GM12892 (cell line): ENCODE measurements at regions not wholly inside any gene's neighbourhood (a gene's known extent, or its start where the extent isn't known, plus 50 kb on each side); places are given as distances from the start of the nearest gene placed in this dataset.
A peak's percentile ranks its signal among the peaks of the same experiment; 100 is the strongest.

Experiments used
- DNase-seq: peaks from one replicate; pipeline ENCODE4 v3.0.0; 2011; ENCODE audit not compliant: insufficient read length
- FAIRE-seq: peaks from 2 replicates; lab custom pipeline; 2011; peaks lifted over from hg19 to GRCh38; lab: Jason Lieb, UNC
- POLR2A ChIP-seq: IDR thresholded peaks from 2 replicates; pipeline ENCODE4 v1.6.1; 2011; ENCODE audit warnings: low read depth, low read length, control low read depth
- POLR2AphosphoS5 ChIP-seq: IDR thresholded peaks from 2 replicates; pipeline ENCODE4 v1.6.1; 2011; ENCODE audit warnings: low read depth, low read length, control low read depth
- TAF1 ChIP-seq: IDR thresholded peaks from 2 replicates; pipeline ENCODE4 v1.6.1; 2011; ENCODE audit warnings: low read depth, mild to moderate bottlenecking, control low read depth, low read length, borderline replicate concordance

DNA sequence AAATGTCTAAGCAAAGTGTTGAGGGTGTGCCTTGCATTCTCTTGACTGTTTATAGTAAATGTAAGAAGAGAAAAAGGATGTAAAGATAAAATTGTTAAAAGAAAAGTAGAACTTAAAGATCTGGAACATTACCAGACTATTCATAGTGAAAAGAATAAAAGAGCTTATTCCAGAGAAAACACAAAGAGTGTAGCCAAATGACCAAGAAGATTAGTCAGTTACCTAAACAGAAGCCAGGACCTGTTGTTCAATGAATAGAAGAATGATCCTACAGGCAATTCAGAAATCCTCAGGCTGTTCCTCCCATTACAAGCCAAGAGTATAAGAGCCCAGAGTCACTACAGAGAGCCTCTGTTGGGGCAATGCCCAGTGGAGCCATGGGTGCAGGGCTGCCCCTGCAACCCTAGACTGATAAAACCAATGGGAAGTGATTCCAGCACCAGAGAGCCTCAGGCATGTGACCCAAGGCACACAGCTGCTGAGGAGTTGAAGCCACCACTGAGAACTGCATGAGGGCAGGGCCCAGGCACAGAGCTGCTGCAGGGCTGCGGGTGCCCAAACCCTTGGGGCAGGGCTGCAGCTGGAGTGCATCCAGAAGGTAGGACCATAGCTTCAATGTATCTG is 91.1 kb upstream of the SLC38A4 start:
- TF ChIP-seq POLR2AphosphoS5 (no peak), POLR2A (no peak), TAF1 (no peak)
- no peak for FAIRE-seq
- DNase-seq: no peak

DNA sequence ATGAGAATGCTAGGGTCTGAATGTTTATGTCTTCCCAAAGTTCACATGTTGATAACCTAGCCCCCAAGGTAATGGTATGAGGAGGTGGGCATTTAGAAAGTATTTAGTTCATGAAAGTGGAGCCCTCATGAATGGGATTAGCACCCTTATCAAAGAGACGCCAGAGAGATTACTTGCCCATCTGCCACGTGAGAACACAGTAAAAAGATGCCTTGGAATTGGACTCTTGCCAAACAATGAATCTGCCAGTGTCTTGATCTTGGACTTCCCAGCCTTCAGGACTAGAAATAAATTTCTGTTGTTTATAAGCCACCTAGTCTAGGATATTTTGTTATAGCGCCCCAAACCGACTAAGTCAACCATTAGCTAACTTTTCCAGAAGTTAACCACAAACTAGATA is 92.0 kb upstream of the SLC38A4 start:
- TF ChIP-seq TAF1 (no peak), POLR2AphosphoS5 (no peak), POLR2A (no peak)
- DNase-seq: no peak

DNA sequence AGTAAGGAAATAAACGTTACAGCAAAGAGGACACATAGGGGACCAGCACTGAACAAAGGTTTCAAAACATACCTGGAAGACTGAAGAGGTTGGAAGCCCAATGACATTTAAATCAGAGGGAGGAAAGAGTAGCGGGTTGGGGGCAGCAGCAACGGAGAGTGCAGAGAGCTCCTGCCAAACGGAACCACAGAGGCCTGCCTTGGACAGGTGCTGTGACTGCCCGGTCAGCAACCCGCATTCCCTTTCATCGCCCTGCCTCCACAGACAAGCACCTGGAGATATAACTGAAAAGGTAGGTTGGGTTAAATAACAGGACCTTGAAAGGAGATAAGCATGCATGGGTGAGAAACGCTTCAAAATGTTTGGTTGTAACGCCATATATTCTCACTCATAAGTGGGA is 92.8 kb upstream of the SLC38A4 start:
- FAIRE-seq: no peak
- no peak for DNase-seq
- no peak for TF ChIP-seq TAF1

More for the DNA sequence above, 92.0 kb upstream of the SLC38A4 start:
- no peak for FAIRE-seq

DNA sequence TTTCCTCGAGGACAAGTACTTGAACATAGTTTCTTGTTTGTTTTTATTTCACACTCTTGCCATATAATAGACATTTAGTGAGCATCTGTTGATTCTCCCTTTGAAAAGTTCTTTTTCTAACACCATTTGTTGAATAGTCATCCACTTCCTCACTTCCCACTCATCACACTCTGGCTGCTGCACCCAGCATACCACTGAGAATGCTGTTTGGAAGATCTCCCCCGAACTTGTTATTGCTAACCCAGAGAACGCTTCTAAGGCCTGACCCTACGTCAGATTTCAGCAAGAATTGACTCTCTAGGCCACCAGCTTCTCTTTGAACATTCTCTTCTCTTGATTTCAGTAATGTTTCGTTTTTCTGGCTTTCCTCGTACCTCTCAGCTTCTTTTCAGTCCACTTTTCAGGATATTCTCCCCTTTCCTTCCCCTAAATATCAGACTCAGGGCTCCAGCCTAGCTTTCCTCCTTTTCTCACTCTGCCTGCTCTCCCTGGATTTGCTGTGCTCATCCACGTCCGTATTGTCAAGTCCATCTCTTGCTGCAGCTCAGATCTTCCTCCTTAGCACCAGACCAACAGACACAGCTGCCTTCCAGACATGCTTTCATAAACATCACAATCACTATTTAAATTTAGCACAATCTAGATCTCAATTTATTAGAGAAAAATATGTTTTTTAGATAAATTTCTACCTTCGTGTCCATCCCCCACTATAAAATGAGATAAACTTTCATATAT is 94.0 kb upstream of the SLC38A4 start:
- FAIRE-seq: no peak

DNA sequence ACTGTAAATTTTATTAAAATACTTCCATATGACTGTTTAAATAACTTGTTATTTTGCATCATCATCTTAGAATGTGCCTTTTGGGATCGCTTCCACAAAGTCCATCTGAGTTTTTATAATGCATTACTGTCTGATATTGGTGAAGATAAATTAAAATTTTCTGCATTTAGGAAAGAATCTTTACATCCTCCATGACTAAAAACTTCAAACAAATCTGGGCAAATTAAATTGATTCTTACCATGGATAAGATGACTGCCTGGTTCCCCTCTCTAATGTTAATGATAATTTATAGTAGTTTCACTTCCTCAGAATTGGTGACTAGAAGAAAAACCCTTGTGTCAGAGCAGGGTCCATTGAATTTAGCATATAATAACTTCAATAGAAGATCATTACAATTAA is 94.7 kb upstream of the SLC38A4 start:
- FAIRE-seq (no peak), DNase-seq (no peak)
- TF ChIP-seq POLR2A (no peak), POLR2AphosphoS5 (no peak), TAF1 (no peak)

More for the DNA sequence above, 94.0 kb upstream of the SLC38A4 start:
- no peak for DNase-seq
- TF ChIP-seq TAF1 (no peak), POLR2AphosphoS5 (no peak), POLR2A (no peak)

DNA sequence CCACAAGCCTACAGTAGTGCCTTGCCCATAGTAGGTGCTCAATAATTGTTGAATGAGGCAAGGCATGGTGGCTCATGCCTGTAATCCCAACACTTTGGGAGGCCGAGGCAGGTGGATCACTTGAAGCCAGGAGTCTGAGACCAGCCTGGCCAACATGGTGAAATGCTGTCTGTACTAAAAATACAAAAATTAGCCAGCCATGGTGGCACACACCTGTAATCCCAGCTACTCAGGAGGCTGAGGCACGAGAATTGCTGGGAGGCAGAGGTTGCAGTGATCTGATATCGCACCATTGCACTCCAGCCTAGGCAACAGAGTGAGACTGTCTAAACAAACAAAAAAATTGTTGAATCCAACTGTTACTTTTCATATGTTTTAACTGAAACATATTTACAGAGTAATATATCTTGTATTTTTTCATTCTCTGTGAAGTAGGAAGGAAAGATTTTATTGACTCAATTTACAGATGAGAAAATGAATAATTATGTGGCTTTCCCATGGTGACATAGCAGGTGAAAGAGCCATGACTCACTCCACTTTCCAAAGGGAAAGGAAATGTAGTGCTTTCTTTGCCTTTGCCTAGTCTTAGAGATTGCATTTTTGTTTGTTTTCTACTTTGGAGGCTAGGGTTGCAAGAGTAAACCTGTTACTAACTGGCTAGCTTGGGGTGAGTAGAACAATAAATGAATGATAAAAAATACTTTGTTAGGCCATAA is 95.4 kb upstream of the SLC38A4 start:
- DNase-seq (no peak), FAIRE-seq (no peak)
- TF ChIP-seq POLR2AphosphoS5 (no peak), TAF1 (no peak), POLR2A (no peak)

DNA sequence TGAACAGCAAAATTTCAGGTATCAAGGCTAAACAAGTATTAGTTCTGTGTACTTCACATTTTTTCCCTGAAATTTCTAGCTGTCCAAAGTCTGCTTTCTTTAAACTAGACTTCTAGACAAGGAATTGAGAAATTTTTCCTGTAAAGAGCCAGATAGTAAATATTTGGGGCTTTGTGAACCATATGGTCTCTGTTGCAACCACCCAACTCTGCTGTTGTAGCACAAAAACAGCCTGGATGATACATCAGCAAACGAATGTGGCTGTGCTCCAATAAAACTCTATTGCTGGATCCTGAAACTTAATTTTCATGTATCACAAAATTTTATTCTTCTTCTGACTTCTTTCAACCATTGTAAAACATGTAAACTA is 96.0 kb upstream of the SLC38A4 start:
- no peak for FAIRE-seq
- TF ChIP-seq POLR2A: no peak
- no peak for TF ChIP-seq POLR2AphosphoS5
- TF ChIP-seq TAF1: no peak
- no peak for DNase-seq

DNA sequence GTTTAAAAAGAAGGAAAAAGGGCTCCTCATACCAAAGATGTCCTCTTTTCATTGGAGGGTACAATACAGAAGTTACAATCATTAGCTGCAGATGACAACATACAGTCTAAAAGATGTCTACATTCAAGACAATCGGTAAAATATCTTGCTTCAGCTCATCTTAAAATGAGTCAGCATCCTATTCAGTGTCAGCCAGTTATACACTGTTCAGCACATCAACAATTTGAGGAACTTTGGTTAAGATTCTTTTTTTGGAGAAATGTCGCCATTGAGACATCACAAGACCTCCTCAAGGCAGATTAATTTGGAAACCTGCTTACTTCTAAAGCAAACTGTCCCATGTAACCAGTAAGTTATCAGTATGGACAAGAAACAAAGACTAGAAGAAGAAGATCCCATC is 100.7 kb upstream of the SLC38A4 start:
- FAIRE-seq (no peak), DNase-seq (no peak)
- TF ChIP-seq TAF1 (no peak), POLR2AphosphoS5 (no peak), POLR2A (no peak)

DNA sequence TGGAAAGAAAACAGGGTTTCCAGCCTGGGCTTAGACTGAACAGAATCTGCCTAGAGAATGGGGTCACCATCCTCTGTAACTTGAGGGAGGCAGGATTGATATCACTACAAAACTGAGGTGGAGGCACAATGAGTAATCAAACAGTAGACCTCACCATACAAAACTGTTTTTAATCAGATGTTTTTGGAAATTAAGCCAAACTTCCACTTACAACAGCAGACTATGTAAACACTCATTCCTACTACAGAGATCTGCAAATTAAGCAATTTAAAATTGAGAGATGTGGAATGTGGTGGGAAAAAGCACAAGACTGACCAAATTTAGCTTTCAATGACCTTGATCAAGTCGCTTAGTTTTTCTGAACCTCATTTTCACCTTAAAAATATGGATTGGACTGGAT is 104.3 kb upstream of the SLC38A4 start:
- no peak for DNase-seq
- TF ChIP-seq POLR2AphosphoS5 (no peak), TAF1 (no peak), POLR2A (no peak)
- FAIRE-seq: no peak

DNA sequence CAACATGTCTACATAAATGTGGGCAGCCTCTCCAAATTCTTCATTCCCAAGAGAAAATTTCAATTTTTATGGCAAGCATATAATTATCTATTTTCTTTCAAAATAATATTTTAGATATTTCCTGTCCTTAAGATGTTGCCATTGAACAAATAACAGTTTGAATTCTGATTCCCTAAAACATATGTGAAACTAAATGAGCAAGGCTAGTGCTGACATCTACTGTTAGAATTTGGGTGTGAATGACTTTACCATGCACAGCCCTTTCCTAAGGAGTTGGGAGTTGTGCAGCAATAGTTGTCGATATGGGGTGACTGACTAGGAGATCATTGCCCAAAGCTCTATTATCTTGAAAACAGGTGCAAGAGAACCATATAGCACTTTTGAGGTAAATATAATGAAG is 108.2 kb upstream of the SLC38A4 start:
- TF ChIP-seq POLR2AphosphoS5 (no peak), TAF1 (no peak), POLR2A (no peak)
- FAIRE-seq (peak; percentile 30), DNase-seq (no peak)

DNA sequence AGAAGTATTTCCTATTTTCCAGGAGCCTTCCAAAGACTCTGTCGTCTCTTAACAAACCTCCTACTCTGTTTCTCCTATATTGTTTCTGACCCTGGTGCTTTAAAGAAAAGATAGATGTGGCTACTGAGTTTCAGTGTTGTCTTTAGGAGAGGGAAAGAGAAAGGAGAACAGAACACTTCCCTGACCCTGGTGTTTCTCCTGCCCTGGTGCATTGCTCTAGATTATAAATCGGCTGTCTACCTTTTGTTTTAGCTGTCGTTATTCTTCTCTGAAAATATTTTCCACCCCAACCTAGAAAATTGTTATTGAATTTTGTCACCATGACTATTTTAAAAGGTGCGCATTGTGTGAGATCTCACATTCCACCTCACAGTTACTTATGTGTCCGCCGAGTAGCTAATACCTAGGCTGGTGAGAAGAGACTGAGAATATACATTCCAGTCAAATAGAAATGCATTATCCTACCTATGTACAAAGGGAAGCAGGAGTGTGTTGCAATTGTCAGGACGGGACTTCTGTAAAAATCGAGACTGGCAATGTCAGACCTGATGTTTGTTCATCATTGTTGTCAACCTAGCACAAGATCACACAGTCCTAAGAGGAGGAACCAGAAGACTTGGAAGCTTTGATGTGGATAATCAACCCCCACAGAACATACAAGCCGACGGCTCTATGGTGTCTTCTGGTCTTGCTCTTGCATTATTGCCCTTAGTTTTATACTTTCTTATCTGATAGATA is 108.7 kb upstream of the SLC38A4 start:
- TF ChIP-seq POLR2A (no peak), TAF1 (no peak), POLR2AphosphoS5 (no peak)
- no peak for FAIRE-seq

More for the DNA sequence above, 108.7 kb upstream of the SLC38A4 start:
- DNase-seq: no peak
